CD4-positive, alpha-beta T cell treated with Interleukin-17A for 4 hours (primary cell): ENCODE measurements at regions not wholly inside any gene's neighbourhood (a gene's known extent, or its start where the extent isn't known, plus 50 kb on each side); places are given as distances from the start of the nearest gene placed in this dataset.
"Not testable (repeated sequence)": the region's sequence is repeated elsewhere in the genome, so short reads cannot be mapped to it uniquely, and the experiment has no call there.

Experiments used
- DNase-seq: peaks from one replicate; pipeline ENCODE4 v3.0.0-alpha.2; 2020; ENCODE audit warnings: mixed read lengths

- no peak for DNase-seq
Measured at GRCh38 chr6:115053169-115053860, 710.5 kb upstream of the HS3ST5 start.

DNA sequence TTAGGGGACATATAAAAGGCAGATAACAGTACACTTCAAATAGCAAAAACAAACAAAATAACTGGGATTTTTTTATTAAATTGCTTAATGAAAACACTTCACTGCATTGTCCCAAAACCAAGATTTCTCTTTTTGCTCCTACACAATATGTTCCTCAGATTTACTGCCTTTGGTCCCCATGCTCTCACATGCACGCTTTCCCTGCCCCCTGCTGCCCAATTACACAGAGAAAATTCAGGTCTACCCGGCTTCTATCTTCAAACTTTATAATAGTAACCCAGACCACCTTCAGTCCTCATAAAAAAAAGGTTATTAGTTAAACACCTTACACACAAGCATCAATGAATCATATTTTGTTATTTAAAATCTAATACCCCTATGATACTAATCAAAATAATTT is 673.8 kb upstream of the HS3ST5 start:
- no peak for DNase-seq

DNA sequence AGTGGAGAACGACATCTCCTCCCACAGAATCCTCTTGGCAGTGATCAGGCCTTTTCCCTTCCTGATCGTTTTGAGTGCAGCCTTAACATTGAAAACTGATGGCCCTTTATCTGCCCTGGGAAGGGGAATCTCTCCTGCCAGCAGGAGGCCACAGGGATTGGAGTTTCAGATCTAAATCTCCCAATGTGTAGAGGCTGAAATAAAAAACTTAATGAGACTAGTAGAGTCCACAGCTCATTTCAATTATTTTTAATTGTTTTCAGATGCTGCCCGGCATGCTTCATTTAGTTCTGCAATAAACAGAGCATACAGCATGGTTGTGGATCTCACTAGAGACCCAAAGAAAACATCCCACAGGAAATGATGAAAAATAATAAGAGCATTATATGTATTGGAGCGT is 662.2 kb upstream of the HS3ST5 start:
- DNase-seq: no peak

- no peak for DNase-seq
Measured at GRCh38 chr6:115004204-115004603, 661.4 kb upstream of the HS3ST5 start.

GRCh38 chr6:115001731-115002350 is 659.0 kb upstream of the HS3ST5 start:
- no peak for DNase-seq

GRCh38 chr6:115000736-115001135 is 657.9 kb upstream of the HS3ST5 start:
- DNase-seq: no peak

- no peak for DNase-seq
Measured at GRCh38 chr6:114998492-114998891, 655.7 kb upstream of the HS3ST5 start.

DNA sequence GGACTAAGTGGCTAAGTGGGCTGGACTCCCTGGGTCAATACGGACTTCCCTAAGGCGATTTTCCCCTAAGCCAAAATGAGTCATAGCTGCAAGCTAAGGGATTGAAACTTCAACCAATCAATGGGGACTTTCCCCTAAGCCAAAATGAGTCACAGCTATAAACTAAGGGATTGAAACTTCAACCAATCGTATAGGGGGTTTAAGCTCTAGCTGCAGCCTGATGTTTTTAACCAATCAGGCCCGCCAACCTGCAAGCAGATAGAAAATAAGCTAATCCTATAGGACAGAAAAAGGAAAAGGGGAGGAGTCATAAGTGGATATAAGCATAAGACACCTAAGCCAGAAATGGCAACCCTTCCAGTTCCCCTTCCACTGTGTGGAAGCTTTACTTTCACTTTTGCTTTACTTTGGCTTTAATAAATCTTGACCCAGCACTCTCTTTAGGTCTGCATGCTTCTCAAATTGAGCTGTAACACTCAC is 655.0 kb upstream of the HS3ST5 start:
- DNase-seq: no peak

- no peak for DNase-seq
Measured at GRCh38 chr6:114995526-114995925, 652.7 kb upstream of the HS3ST5 start.

- DNase-seq: no peak
Measured at GRCh38 chr6:114989279-114989964, 646.6 kb upstream of the HS3ST5 start.

DNA sequence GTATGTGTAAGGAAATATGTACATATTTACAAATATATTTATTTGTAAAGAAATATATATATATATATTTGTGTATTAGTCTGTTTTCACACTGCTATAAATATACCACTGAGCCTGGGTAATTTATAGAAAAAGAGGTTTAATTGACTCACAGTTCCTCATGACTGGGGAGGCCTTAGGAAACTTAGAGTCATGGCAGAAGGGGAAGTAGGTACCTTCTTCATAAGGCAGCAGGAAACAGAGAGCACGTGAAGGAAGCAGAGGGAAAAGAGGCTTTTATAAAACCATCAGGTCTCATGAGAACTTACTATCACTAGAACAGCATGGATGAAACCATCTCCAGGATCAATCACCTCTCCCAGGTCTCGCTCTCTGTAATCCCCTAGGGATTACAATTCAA is 644.5 kb upstream of the HS3ST5 start:
- DNase-seq: no peak

- no peak for DNase-seq
Measured at GRCh38 chr6:114955363-114955762, 612.5 kb upstream of the HS3ST5 start.

DNA sequence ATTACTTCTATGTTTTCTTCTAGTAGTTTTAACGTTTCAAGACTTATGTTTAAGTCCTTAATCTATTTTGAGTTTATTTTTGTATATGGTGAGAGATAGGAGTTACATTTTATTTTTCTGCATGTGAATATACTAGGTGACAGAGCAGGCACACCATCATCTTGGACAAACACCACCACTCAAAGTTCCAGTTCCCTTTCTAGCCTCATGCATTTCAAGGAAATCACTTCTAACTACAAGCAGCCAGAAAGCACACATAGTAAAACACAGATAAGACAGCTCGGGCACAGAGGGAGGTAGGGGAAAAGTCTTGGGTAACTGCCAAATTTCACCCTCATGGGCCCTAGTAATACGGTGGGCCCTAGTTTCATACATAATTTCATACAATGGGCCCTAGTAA is 609.4 kb upstream of the HS3ST5 start:
- DNase-seq: no peak

GRCh38 chr6:114945392-114945791 is 602.6 kb upstream of the HS3ST5 start:
- DNase-seq: no peak

DNA sequence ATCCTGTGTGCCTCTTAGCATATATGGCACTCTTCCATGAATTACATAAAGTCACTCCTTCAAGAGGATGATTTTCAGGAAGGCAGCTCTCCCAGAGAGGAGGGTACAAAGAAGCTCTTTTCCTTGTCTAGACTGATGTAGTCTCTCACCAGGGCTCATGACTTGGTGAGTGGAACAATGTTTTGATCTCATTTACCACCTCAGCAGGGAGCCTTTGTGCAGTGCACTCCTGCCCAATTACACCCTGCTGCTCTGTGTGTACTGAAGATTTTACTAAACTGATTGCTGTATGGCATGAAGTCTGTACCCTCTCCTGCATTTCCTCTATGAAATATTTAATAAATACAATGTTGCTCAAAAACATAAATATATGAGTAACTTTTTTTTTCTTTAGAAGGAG is 598.3 kb upstream of the HS3ST5 start:
- no peak for DNase-seq

DNA sequence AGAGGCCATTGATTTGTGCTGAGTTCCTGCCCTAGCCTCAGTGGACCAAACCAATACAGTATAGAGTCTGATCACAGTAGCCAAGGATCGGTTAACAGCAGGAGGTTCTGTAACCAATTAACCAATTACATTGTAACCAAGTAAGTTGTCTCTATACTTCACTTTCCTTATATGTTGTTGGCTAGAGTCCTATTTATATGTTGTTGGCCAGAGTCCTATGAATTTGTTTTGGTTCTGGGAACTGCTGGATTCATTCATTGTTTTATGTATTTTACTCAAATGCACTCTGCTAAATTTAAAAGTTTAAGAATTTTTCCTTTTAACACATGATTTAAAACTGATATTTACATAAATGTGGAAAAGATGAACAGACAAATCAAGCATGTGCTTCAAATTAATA is 597.4 kb upstream of the HS3ST5 start:
- DNase-seq: no peak

GRCh38 chr6:114939630-114940029 is 596.8 kb upstream of the HS3ST5 start:
- no peak for DNase-seq

DNA sequence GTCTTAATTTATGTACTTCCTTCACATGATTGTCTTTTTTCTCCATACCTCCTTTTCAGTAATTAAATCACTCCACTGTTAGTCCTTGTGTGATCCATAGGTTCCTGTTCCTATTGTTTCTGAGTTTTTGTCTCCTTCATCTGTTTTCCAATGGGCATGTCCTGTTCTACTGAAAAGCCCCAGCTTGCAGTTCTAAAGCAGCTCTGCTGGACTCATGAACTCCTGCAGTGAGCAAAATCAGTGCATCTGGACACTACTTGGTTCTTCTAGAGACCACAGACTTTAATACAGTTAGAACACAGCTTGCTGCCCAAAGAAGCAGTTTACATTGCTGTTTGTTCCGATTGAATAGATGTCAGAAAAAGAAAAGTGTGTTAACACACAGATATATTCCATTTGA is 593.3 kb upstream of the HS3ST5 start:
- no peak for DNase-seq

DNA sequence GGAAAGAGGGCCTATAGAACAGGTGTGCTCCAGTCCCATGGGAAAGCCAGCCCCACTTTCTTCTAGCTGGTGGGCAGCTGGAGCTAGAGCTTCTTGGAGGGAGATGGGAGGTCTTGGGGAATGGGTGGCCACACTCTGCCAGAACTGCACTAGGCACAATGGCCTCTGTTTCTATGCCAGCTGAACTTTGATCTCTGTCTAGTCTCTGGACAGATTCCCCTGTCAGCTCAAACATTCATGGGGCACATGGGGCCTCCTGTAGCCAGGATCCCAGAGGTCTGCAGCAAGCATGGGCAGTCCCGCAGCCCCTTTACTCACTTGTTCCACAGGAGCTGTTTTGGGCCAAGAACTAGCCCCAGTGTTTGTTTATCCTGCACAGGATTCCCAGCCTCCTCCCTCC is 591.3 kb upstream of the HS3ST5 start:
- DNase-seq: no peak

DNA sequence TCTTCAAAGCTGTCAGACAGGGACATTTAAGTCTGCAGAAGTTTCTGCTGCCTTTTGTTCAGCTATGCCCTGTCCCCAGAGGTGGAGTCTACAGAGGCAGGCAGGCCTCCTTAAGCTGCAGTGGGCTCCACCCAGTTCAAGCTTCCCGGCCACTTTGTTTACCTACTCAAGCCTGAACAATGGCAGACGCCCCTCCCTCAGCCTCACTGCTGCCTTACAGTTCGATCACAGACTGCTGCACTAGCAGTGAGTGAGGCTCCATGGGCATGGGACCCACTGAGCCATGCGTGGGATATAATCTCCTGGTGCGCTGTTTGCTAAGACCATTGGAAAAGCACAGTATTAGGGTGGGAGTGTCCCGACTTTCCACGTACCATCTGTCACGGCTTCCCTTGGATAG is 585.9 kb upstream of the HS3ST5 start:
- DNase-seq: not testable (repeated sequence)

DNA sequence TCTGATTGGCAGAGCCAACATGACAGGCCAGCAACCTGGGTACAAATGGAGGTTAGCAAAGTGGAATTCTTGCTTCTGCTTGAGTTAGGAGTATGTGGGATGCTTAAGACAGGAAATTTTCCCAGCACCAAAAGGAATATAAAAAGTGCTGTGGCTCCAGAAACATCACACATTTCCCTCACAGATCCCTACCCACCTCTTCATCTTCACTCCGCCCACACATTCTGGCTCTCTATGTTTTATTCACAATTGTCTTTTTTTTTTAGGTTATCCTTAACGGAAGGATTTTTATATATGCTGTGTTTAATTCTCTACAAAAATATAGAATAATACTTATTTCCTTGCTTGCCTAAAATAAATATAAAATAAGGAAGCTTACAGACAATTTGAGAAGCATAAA is 563.3 kb upstream of the HS3ST5 start:
- DNase-seq: no peak

DNA sequence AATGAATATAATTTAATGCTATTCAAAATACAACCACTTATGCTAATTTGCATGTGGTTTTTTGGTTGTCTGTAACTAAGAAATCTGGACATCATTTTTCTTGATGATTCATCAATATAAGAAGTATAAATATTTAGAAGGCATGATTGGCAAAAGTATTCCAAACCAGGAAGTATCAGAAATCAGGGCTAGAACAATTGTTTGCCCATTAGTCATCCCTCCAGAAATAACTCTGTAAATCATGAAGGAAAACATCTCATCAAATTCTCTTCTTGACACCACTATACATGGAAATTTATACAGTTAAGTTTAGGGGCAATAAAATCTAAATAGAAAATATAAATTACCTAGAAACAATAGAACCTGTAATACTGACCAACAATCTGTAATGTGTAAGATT is 554.7 kb upstream of the HS3ST5 start:
- no peak for DNase-seq

DNA sequence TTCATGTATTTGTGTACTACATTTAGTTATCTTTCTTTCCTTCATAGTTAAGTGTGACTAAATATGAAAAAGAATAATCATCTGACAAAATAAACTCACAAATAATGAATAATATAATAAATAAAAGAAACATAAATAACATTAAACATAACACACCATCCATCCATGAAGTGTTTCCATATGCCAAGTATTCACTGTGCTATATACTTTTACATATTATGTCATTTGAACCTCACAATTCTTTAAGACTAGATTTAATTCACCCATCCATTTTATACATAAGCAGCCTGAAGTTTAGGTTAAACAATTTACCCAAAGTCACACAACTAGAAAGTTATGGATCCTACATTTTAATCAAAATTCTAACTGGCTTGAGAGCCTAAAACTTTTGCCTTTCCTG is 549.4 kb upstream of the HS3ST5 start:
- no peak for DNase-seq

GRCh38 chr6:114888241-114888640 is 545.4 kb upstream of the HS3ST5 start:
- no peak for DNase-seq
